HG02938 (cell line): ENCODE measurements at regions not wholly inside any gene's neighbourhood (a gene's known extent, or its start where the extent isn't known, plus 50 kb on each side); places are given as distances from the start of the nearest gene placed in this dataset.
A peak's percentile ranks its signal among the peaks of the same experiment; 100 is the strongest.

ENCODE experiments used
- ATAC-seq: cut with Tn5 transposase; IDR thresholded peaks from one replicate; pipeline ENCODE4 v1.9.1; 2021; ENCODE audit warnings: mild to moderate bottlenecking, moderate library complexity; ENCODE audit not compliant: unreplicated experiment

- ATAC-seq, result peak; percentile 88
Measured at GRCh38 chr11:127130321-127130720, 129.8 kb upstream of the KIRREL3 start.

- no peak for ATAC-seq
Measured at GRCh38 chr11:127126986-127127385, 126.4 kb upstream of the KIRREL3 start.

GRCh38 chr11:127119356-127119755 is 118.8 kb upstream of the KIRREL3 start:
- ATAC-seq, result no peak

- no peak for ATAC-seq
Measured at GRCh38 chr11:127118811-127119210, 118.2 kb upstream of the KIRREL3 start.

GRCh38 chr11:127117231-127117739 is 116.7 kb upstream of the KIRREL3 start:
- no peak for ATAC-seq

GRCh38 chr11:127115844-127116243 is 115.3 kb upstream of the KIRREL3 start:
- no peak for ATAC-seq

- ATAC-seq, result no peak
Measured at GRCh38 chr11:127114035-127114434, 113.5 kb upstream of the KIRREL3 start.

- no peak for ATAC-seq
Measured at GRCh38 chr11:127110542-127110941, 110.0 kb upstream of the KIRREL3 start.

- ATAC-seq, result no peak
Measured at GRCh38 chr11:127109796-127110480, 109.4 kb upstream of the KIRREL3 start.

GRCh38 chr11:127108838-127109237 is 108.3 kb upstream of the KIRREL3 start:
- ATAC-seq, result no peak

GRCh38 chr11:127106938-127107337 is 106.4 kb upstream of the KIRREL3 start:
- ATAC-seq, result no peak

GRCh38 chr11:127105593-127106541 is 105.3 kb upstream of the KIRREL3 start:
- no peak for ATAC-seq

- no peak for ATAC-seq
Measured at GRCh38 chr11:127103586-127104388, 103.2 kb upstream of the KIRREL3 start.

GRCh38 chr11:127098684-127099083 is 98.1 kb upstream of the KIRREL3 start:
- ATAC-seq, result no peak

- no peak for ATAC-seq
Measured at GRCh38 chr11:127080735-127081134, 80.2 kb upstream of the KIRREL3 start.

GRCh38 chr11:127075758-127076157 is 75.2 kb upstream of the KIRREL3 start:
- ATAC-seq, result no peak

- ATAC-seq, result peak; percentile 86
Measured at GRCh38 chr11:127074151-127074761, 73.7 kb upstream of the KIRREL3 start.

GRCh38 chr11:127073621-127074020 is 73.1 kb upstream of the KIRREL3 start:
- ATAC-seq, result no peak

GRCh38 chr11:127071606-127072005 is 71.0 kb upstream of the KIRREL3 start:
- ATAC-seq, result no peak

GRCh38 chr11:127070808-127071207 is 70.2 kb upstream of the KIRREL3 start:
- ATAC-seq, result no peak
